PFSK-1 (cell line): ENCODE measurements at regions not wholly inside any gene's neighbourhood (a gene's known extent, or its start where the extent isn't known, plus 50 kb on each side); places are given as distances from the start of the nearest gene placed in this dataset.

ENCODE experiments used
- FOXP2 ChIP-seq: optimal IDR thresholded peaks from 2 replicates; pipeline ENCODE3; 2011; ENCODE audit warnings: borderline replicate concordance, control low read depth, inconsistent platforms; ENCODE audit not compliant: insufficient read depth; ENCODE audit errors: extremely low read length, extremely low read depth
- POLR2AphosphoS5 ChIP-seq: IDR thresholded peaks from 2 replicates; pipeline ENCODE4 v1.6.1; 2012; ENCODE audit warnings: low read depth, mild to moderate bottlenecking, control low read depth, low read length, moderate library complexity
- SIN3A ChIP-seq: IDR thresholded peaks from 2 replicates; pipeline ENCODE4 v1.6.1; 2012; ENCODE audit warnings: mild to moderate bottlenecking, low read length, moderate library complexity, borderline replicate concordance; ENCODE audit not compliant: insufficient read depth
- TAF1 ChIP-seq: IDR thresholded peaks from 2 replicates; pipeline ENCODE4 v1.6.1; 2012; ENCODE audit warnings: low read length, control low read depth, borderline replicate concordance; ENCODE audit not compliant: insufficient read depth
- TF ChIP-seq, protein P1 (sequence below), 2 experiments: IDR thresholded peaks; 2 replicates each; pipeline versions ENCODE4 v1.6.1 to v1.8.0; 2011 to 2012; ENCODE audit warnings: low read depth in 2 of 2, low read length in 2 of 2, control low read depth in 1 of 2, inconsistent platforms in 1 of 2, mild to moderate bottlenecking in 1 of 2, moderate library complexity in 1 of 2; ENCODE audit not compliant: insufficient read depth in 1 of 2

DNA sequence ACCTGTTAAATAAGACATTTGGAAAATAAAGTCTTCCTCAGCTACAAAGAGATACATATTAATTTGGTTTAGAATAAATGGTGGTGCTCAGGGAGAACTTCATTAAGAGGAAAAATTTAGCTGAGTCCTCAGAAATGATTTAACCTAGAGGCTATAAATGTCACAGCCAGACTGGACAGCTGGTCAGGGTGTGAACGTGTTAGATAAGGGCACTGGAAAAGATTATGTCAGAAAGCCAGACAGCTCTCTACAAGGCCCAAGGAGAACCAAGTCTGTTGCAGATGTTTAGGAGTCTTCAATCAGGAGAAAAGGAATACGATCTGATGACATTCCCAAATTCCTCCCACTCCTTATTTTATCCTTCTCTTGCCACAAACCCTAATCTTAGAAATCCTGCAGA is 265.2 kb downstream of the MAT2B start:
- TF ChIP-seq POLR2AphosphoS5 (no peak), FOXP2 (no peak), SIN3A (no peak), TAF1 (no peak)
- TF ChIP-seq, protein P1, sequence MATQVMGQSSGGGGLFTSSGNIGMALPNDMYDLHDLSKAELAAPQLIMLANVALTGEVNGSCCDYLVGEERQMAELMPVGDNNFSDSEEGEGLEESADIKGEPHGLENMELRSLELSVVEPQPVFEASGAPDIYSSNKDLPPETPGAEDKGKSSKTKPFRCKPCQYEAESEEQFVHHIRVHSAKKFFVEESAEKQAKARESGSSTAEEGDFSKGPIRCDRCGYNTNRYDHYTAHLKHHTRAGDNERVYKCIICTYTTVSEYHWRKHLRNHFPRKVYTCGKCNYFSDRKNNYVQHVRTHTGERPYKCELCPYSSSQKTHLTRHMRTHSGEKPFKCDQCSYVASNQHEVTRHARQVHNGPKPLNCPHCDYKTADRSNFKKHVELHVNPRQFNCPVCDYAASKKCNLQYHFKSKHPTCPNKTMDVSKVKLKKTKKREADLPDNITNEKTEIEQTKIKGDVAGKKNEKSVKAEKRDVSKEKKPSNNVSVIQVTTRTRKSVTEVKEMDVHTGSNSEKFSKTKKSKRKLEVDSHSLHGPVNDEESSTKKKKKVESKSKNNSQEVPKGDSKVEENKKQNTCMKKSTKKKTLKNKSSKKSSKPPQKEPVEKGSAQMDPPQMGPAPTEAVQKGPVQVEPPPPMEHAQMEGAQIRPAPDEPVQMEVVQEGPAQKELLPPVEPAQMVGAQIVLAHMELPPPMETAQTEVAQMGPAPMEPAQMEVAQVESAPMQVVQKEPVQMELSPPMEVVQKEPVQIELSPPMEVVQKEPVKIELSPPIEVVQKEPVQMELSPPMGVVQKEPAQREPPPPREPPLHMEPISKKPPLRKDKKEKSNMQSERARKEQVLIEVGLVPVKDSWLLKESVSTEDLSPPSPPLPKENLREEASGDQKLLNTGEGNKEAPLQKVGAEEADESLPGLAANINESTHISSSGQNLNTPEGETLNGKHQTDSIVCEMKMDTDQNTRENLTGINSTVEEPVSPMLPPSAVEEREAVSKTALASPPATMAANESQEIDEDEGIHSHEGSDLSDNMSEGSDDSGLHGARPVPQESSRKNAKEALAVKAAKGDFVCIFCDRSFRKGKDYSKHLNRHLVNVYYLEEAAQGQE (IDR thresholded peaks at IDR 0.05; ENCODE audit: insufficient read depth in 1 of 2, low read depth in 2 of 2, low read length in 2 of 2): no peak

DNA sequence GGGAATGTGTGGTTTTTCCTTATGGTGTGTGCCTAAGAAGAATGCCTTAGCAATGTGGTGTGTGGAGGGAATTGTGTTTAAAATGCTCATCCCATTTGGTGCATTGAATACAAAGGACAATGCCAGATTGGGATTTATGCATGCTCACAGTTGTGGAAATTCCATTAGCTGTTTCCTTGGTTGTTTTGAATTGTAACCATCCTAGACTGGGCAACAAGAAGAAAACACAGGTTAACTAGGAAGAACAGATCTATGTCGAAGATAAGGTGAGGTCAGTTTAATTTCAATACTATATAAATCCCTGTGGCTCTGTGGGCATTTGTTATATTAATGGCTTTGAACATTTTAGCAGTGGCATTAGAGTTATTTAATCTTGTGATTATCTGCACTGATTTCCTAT is 266.8 kb downstream of the MAT2B start:
- TF ChIP-seq, protein P1 (IDR thresholded peaks at IDR 0.05; ENCODE audit: insufficient read depth in 1 of 2, low read depth in 2 of 2, low read length in 2 of 2): no peak
- TF ChIP-seq POLR2AphosphoS5 (no peak), FOXP2 (no peak), SIN3A (no peak), TAF1 (no peak)

DNA sequence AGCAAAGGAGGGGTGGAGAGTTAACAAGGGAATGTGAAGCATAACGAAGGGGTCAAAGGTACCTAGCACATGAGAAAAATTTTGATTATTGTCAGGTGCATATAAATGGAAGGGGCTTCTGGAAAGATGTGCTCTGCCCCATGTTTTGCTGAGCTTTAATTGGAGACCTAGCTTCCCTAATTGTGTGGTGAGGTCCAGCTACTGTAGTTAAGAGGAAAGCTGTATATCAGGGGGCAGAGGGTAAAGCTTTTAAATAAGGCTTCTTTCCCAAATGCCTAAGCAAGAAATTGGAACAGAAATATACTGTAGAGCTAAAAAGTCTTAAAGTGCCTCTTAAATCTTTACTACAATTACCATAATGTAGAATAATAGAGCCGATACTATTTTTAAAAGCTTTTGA is 267.2 kb downstream of the MAT2B start:
- no peak for TF ChIP-seq POLR2AphosphoS5
- TF ChIP-seq SIN3A: no peak
- no peak for TF ChIP-seq TAF1
- TF ChIP-seq FOXP2: no peak
- TF ChIP-seq, protein P1 (IDR thresholded peaks at IDR 0.05; ENCODE audit: insufficient read depth in 1 of 2, low read depth in 2 of 2, low read length in 2 of 2): no peak

- TF ChIP-seq POLR2AphosphoS5: no peak
- no peak for TF ChIP-seq SIN3A
- TF ChIP-seq, protein P1 (IDR thresholded peaks at IDR 0.05; ENCODE audit: insufficient read depth in 1 of 2, low read depth in 2 of 2, low read length in 2 of 2): no peak
- no peak for TF ChIP-seq FOXP2
- TF ChIP-seq TAF1: no peak
Observed at GRCh38 chr5:163773226-163773625, 267.8 kb downstream of the MAT2B start.

GRCh38 chr5:163789870-163790269 is 284.5 kb downstream of the MAT2B start:
- no peak for TF ChIP-seq POLR2AphosphoS5
- TF ChIP-seq FOXP2: no peak
- TF ChIP-seq SIN3A: no peak
- TF ChIP-seq TAF1: no peak
- TF ChIP-seq, protein P1 (IDR thresholded peaks at IDR 0.05; ENCODE audit: insufficient read depth in 1 of 2, low read depth in 2 of 2, low read length in 2 of 2): no peak
